ENCODE measurements at regions not wholly inside any gene's neighbourhood (a gene's known extent, or its start where the extent isn't known, plus 50 kb on each side); places are given as distances from the start of the nearest gene placed in this dataset.

GRCh38 chr4:161317000-161317399 lies 846.8 kb downstream of the FSTL5 start:
- no peak for TF ChIP-seq RAD21 (conservative IDR thresholded peaks at IDR 0.05)
- no peak for TF ChIP-seq EZH2 (IDR thresholded peaks at IDR 0.05; ENCODE audit: borderline replicate concordance, insufficient read depth, low read length, poor library complexity, severe bottlenecking)
- no peak for TF ChIP-seq TAF1 (IDR thresholded peaks at IDR 0.05; ENCODE audit: low read depth)
- no peak for TF ChIP-seq POLR2AphosphoS5 (IDR thresholded peaks at IDR 0.05)
- TF ChIP-seq, protein P1, sequence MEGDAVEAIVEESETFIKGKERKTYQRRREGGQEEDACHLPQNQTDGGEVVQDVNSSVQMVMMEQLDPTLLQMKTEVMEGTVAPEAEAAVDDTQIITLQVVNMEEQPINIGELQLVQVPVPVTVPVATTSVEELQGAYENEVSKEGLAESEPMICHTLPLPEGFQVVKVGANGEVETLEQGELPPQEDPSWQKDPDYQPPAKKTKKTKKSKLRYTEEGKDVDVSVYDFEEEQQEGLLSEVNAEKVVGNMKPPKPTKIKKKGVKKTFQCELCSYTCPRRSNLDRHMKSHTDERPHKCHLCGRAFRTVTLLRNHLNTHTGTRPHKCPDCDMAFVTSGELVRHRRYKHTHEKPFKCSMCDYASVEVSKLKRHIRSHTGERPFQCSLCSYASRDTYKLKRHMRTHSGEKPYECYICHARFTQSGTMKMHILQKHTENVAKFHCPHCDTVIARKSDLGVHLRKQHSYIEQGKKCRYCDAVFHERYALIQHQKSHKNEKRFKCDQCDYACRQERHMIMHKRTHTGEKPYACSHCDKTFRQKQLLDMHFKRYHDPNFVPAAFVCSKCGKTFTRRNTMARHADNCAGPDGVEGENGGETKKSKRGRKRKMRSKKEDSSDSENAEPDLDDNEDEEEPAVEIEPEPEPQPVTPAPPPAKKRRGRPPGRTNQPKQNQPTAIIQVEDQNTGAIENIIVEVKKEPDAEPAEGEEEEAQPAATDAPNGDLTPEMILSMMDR (IDR thresholded peaks at IDR 0.05; ENCODE audit: poor library complexity, severe bottlenecking), result no peak
- TF ChIP-seq, protein P2, sequence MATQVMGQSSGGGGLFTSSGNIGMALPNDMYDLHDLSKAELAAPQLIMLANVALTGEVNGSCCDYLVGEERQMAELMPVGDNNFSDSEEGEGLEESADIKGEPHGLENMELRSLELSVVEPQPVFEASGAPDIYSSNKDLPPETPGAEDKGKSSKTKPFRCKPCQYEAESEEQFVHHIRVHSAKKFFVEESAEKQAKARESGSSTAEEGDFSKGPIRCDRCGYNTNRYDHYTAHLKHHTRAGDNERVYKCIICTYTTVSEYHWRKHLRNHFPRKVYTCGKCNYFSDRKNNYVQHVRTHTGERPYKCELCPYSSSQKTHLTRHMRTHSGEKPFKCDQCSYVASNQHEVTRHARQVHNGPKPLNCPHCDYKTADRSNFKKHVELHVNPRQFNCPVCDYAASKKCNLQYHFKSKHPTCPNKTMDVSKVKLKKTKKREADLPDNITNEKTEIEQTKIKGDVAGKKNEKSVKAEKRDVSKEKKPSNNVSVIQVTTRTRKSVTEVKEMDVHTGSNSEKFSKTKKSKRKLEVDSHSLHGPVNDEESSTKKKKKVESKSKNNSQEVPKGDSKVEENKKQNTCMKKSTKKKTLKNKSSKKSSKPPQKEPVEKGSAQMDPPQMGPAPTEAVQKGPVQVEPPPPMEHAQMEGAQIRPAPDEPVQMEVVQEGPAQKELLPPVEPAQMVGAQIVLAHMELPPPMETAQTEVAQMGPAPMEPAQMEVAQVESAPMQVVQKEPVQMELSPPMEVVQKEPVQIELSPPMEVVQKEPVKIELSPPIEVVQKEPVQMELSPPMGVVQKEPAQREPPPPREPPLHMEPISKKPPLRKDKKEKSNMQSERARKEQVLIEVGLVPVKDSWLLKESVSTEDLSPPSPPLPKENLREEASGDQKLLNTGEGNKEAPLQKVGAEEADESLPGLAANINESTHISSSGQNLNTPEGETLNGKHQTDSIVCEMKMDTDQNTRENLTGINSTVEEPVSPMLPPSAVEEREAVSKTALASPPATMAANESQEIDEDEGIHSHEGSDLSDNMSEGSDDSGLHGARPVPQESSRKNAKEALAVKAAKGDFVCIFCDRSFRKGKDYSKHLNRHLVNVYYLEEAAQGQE (IDR thresholded peaks at IDR 0.05; ENCODE audit: borderline replicate concordance), result no peak
- TF ChIP-seq EP300 (conservative IDR thresholded peaks at IDR 0.05; ENCODE audit: poor library complexity, severe bottlenecking), result no peak

Measured in neural cell (in vitro differentiated cells).